Kidney glomerular epithelial cell (primary cell): ENCODE measurements at regions not wholly inside any gene's neighbourhood (a gene's known extent, or its start where the extent isn't known, plus 50 kb on each side); places are given as distances from the start of the nearest gene placed in this dataset.

Experiments used
- DNase-seq: peaks from one replicate; lab custom pipeline; 2025; lab: John Stamatoyannopoulos, UW

DNA sequence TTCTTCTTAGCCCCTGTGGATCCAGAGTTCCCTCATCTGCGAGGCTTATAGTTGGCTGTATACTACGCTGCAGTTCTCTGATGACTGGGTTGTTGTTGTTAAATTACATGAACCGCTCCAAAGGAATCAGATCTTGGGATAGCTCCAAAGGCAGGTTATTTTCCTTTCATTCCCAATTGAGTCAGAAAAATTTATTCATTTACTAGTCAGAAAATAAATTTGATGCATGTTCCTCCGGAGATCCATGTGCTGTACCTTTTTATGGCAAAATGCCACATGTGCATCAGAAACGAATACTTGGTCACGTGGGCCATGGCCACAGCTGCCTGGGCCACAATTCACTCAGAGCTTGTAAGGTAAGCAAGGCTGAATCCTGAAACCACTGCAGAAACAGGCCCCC is 304.0 kb downstream of the NR2F1-AS1 start:
- DNase-seq, result no peak

- no peak for DNase-seq
Observed at GRCh38 chr5:93275376-93275775, 305.6 kb downstream of the NR2F1-AS1 start.

DNA sequence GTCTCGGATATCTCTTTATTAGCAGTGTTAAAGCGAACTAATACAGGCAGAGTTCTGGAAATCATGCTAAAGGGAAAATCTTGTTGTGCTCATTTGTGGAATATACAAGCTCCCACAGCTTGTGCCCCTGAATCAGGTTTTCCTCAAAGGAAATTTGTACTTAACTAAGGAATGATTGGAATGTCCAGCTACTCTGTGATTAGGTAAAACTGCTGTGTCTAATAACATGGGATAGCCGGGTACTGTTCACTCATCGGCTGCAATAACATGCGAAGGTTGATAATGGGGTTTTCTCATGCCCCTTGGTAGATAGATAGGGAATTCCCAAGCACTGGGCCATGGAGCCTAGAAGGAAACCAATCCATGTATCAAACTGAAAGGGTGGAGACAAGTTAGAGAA is 306.7 kb downstream of the NR2F1-AS1 start:
- DNase-seq, result peak; percentile 85

DNA sequence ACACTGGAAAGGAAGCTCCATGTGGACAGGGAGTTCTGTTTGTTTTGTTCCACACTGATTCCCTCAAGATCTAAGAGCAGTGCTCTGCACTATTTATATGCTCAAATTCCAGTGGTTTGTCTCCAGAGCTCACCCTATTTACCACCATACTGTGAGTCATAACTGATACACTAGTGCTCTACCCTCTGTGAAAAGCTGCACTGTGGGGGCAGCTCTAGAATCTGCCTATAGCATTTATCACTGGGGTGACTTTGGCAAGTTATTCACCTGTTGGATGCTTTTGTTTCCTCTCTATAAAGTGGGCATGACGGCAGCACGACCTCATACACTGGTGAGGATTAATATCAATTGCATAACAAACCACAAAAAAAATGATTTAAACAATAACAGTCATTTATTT is 307.8 kb downstream of the NR2F1-AS1 start:
- peak; percentile 44 for DNase-seq

DNA sequence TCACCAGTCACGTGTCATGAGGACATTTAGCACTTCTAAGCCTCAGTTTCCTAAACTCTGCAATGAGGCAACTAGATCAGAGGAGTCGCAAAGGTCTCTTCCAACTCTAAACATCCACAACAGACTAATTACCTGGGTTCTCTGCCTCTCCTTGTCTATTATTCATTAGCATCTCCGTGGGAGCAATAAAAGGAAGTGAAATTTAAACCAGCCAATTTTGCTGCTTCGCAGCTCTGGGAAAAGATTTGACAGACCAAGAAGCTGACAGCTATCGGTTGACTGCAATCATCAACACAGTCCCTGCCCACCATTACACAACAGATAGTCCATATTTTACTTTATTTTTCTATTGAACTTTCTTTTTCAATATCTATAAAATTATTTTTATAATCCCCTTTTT is 308.9 kb downstream of the NR2F1-AS1 start:
- DNase-seq, result no peak

- DNase-seq, result no peak
Observed at GRCh38 chr5:93267736-93268135, 313.3 kb downstream of the NR2F1-AS1 start.

DNA sequence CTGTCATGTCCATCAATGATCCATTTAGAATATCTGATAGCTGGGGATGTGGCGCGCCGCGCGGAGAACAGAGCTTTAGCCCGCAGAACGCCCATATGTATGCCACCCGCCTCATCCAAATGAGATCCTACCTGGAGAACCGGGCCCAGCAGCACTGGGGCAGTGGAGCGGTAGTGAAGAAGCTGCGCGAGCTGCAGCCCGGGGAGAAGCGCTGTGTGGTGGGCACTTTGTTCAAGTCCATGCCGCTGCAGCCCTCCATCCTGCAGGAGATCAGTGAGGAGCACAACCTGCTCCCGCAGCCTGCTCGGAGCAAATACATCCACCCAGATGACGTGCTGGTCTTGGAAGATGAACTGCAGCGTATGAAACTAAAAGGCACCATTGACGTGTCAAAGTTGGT is 313.7 kb downstream of the NR2F1-AS1 start:
- no peak for DNase-seq

DNA sequence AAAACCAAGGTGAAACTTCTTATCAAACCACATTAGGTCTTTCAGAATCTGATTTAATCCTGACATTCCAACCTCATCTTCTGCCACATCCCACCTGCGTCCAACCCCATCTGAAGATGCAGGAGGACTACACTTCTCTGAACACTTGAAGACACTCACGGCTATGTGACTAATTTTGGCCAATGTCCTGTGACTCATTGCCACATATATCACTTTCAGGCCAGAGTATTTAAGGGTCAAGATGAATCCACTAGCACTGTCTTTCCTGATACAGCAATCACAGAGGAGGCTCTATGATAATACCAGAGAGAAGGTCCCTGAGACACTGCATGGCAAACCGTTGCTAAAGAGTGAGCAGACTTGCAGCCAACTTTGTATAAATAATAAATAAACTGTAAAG is 323.4 kb downstream of the NR2F1-AS1 start:
- no peak for DNase-seq

DNA sequence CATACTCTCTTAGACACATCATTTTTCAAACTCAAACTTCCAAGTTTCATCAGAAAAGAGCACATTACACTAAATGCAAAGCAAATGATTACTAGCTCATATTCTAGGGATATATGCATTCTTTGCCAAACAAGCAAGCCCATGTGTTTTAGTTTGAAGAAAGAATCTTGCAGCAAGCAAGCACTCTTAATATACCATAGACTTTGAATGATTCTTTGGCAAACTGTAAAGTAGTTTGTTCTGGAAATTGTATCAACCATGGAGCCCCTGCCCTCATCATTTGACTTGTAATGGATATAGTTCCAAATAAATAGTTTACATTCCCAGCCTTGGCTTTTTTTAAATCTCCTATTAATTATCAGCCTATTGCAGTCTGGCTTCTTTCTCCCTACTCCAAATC is 325.2 kb downstream of the NR2F1-AS1 start:
- no peak for DNase-seq

- DNase-seq, result no peak
Observed at GRCh38 chr5:93252165-93252564, 328.9 kb downstream of the NR2F1-AS1 start.

GRCh38 chr5:93251347-93251746 is 329.7 kb downstream of the NR2F1-AS1 start:
- no peak for DNase-seq

- DNase-seq, result no peak
Observed at GRCh38 chr5:93250424-93250823, 330.6 kb downstream of the NR2F1-AS1 start.

GRCh38 chr5:93249651-93250289 is 331.2 kb downstream of the NR2F1-AS1 start:
- peak; percentile 41 for DNase-seq

DNA sequence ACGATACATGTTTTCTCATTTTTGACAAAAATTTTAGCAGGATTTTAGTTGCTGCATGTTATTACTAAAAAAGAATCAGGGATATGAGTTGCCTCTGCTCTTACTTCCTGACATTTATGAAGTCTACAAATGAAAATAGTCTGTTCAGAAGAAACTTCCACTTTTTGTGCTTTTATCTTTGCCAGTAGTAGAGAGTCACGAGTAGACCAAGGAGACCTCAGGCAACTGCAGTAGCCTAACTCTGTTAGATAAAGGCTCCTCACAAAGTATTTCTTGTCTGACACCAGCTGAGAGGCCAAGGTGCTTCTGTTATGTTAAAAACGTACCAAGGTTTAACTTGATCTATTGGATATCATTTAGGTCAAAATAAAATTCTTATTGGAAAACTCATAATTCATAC is 333.9 kb downstream of the NR2F1-AS1 start:
- DNase-seq, result no peak

DNA sequence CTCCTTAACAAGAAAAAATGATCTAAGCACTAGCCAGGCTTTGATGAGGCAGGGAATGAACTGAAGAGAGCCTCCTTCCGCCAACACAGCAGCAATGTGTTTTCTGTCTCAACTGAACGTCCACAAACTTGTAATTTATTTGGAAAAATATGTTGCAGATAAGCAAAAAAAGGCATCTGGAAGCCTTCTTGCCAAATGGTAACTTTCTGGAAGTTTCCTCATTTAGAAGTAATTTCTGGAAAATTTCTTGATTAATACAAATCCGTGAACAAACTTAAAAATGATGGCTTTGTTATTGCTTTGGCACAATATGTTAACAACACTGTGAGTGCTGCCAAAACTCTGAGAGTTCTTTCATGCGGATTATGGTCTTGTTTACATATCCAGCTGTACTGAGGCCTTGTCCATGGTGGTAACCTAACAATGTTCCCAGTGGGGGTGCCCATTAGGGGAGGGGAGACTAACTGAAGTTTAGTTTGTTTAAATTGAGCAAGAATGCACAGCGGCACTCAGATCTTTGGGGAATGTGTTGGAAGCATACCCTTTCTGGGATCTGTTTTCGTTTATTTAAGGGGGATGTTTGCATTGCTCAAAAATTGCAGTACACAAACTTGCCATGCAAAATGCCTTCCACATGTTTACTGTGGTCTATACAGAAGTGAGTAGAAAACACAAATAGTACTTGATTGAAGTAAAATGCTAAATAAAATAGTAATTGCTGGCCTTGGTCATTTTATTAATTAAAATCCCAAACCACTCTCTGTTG is 334.7 kb downstream of the NR2F1-AS1 start:
- DNase-seq, result no peak

DNA sequence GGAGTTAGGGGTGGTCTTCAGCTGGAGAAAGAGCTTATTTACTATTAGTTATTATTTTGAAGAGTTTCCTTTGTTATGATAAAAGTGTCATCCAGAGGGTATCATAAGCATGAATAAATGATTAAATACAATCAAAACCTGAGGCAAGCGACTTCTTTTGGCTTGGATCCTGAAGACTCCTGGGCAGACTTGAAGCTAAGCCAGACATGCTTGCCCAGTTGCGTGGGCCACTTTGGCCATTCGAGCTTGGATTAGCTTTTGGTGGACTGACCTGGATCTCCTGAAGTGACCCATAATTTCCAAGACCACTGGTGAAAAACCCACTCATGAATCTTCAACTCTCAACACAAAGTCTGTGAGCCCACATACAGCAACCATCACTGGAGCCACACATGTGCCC is 335.8 kb downstream of the NR2F1-AS1 start:
- no peak for DNase-seq

- no peak for DNase-seq
Observed at GRCh38 chr5:93243481-93243880, 337.5 kb downstream of the NR2F1-AS1 start.

- DNase-seq, result no peak
Observed at GRCh38 chr5:93240228-93240834, 340.7 kb downstream of the NR2F1-AS1 start.

DNA sequence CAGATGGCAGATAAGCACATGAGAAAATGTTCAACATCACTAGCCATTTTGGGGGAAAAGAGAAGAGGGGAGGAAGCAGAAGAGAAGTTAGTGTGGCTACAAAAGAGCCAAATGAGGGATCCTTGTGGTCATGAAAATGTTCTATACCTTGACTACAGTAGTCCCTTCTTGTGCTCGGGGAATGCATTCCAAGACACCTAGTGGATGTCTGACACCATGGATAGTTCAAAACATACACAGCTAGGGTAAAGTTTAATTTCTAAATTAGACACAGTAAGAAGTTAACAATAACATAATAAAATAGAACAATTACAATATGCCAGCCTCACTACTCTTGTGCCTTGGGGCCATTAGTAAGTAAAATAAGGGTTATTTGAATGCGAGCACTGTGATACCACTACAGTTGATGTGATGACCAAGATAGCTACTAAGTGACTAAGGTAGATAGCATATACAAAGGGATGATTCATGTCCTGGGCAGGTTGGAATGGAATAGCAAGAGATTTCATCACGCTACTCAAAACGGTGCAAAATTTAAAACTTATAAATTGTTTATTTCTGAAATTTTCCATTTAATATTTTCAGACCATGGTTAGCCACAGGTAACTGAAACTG is 344.1 kb downstream of the NR2F1-AS1 start:
- DNase-seq, result no peak

DNA sequence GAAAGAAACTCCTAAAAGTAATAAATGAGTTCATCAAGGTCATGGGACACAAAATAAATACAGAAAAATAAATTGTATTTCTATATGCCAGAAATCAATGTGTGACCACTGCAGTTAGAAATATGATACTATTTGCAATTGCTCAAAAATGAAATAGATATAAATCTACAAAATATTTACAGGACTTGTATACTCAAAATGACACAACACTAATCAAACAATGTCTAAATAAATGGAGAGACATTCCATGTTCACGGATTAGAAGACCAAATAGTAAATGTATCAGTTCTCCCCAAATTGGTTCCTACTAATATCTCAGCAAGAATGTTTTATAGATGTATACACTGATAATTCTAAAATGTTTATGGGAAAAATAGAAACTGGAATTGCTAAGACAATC is 345.3 kb downstream of the NR2F1-AS1 start:
- DNase-seq, result no peak

GRCh38 chr5:93226202-93226735 is 354.8 kb downstream of the NR2F1-AS1 start:
- no peak for DNase-seq

DNA sequence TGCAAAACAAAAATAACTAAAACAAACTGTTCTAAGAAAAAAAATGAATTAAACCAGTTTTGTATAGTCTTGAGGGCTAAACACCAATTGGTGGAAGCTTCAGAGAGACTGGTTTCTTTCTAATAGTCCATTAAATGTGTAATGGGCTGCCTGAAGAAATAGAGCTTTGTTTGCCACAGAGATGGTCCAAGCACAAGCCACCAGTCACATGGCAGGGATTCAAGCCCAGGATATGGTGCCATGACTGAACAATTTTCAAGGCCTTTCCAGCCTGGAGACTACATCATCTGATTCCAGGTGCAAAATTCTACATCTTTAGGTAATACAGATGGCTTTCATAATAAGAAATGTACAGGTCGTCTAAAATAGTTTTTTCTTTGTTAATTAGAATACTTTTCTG is 355.3 kb downstream of the NR2F1-AS1 start:
- DNase-seq, result no peak

DNA sequence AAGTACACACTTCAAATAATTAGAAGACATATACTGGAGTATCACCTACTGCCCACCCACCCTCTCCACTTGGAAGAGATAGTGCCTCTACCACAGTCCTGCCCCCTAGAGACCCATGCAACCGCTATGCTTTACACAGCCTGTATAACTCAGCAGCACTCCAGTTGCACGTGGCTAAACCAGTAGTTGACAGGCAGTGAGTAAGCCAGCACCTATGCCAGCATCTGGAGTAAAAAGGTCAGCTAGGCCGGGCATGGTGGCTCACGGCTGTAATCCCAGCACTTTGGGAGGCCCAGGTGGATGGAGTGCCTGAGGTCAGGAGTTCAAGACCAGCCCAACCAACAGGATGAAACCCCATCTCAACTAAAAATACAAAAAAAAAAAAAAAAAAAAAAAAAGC is 356.4 kb downstream of the NR2F1-AS1 start:
- DNase-seq, result no peak
